Breast epithelium (tissue), 3 donors: ENCODE measurements at regions not wholly inside any gene's neighbourhood (a gene's known extent, or its start where the extent isn't known, plus 50 kb on each side); places are given as distances from the start of the nearest gene placed in this dataset.

Experiments used
- CTCF ChIP-seq, 3 donors: fragments of 450-650 bp; IDR thresholded peaks; one replicate each; pipeline ENCODE4 v1.5.1; 2016 to 2017; ENCODE audit warnings: antibody characterized with exemption in 3 of 3, mild to moderate bottlenecking in 3 of 3, moderate library complexity in 3 of 3
- POLR2A ChIP-seq: fragments of 450-650 bp; IDR thresholded peaks from one replicate; pipeline ENCODE4 v1.6.1; 2016; ENCODE audit warnings: antibody characterized with exemption, mild to moderate bottlenecking, moderate library complexity
- POLR2AphosphoS5 ChIP-seq, 3 donors: sonication (generic); formaldehyde crosslinking; IDR thresholded peaks; one replicate each; pipeline ENCODE4 v1.6.1; 2017; ENCODE audit warnings: antibody characterized with exemption in 3 of 3

DNA sequence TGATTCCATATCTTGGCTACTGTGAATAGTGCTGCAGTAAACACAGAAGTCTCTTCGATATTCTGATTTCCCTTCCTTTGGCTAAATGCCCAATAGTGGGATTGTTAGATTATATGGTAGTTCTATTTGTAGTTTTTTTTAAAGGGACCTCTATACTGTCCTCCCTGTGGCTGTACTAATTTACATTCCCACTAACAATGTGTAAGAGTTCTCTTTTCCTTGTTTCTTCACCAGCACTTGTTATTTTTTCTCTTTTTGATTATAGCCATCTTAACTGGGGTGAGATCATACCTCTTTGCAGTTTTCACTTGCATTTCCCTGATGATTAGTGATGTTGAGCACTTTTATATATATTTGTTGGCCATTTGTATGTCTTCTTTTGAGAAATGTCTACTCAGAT is 102.0 kb downstream of the CARTPT start:
- TF ChIP-seq CTCF (IDR thresholded peaks at IDR 0.05) (no peak), POLR2AphosphoS5 (IDR thresholded peaks at IDR 0.05) (no peak), POLR2A (no peak)
